CD4-positive, alpha-beta T cell (primary cell): ENCODE measurements at regions not wholly inside any gene's neighbourhood (a gene's known extent, or its start where the extent isn't known, plus 50 kb on each side); places are given as distances from the start of the nearest gene placed in this dataset.

Source experiments
- ATAC-seq: fragments of 200-7000 bp; cut with Tn5 transposase; one replicate; pipeline ENCODE4 v1.10.0; 2022; ENCODE audit warnings: mild to moderate bottlenecking; ENCODE audit not compliant: poor library complexity
- CTCF ChIA-PET: fragments of 350-600 bp; sonication (Branson Sonifier 250); formaldehyde crosslinking; loops from one replicate; lab custom pipeline; 2021; ENCODE audit warnings: antibody characterized with exemption, inconsistent platforms; lab: Charles Lee
- POLR2A ChIA-PET: fragments of 350-600 bp; sonication (Branson Sonifier 250); formaldehyde crosslinking; loops from one replicate; lab custom pipeline; 2021; ENCODE audit warnings: antibody characterized with exemption, inconsistent platforms; lab: Charles Lee
- DNase-seq, 14 experiments: peaks; one replicate each; pipeline ENCODE4 v3.0.0-alpha.2; 2013 to 2020; ENCODE audit warnings: mixed read lengths in 2 of 14
- H3K27ac ChIP-seq, 2 donors: one replicate each; pipeline versions ENCODE4 v1.5.1 to v1.7.0; 2013; ENCODE audit warnings: low read length in 2 of 2, low read depth in 1 of 2, mild to moderate bottlenecking in 1 of 2
- H3K27me3 ChIP-seq, 2 experiments: 1 replicate in 1 of 2; 2 replicates in 1 of 2; pipeline versions ENCODE4 v1.6.1 to v1.7.0; 2013; ENCODE audit warnings: low read length in 2 of 2, control low read depth in 1 of 2, mild to moderate bottlenecking in 1 of 2, moderate library complexity in 1 of 2; ENCODE audit not compliant: insufficient read depth in 2 of 2, control insufficient read depth in 1 of 2
- H3K36me3 ChIP-seq: one replicate; pipeline ENCODE4 v1.6.1; 2013; ENCODE audit warnings: low read length, control low read depth; ENCODE audit not compliant: insufficient read depth
- H3K4me1 ChIP-seq: one replicate; pipeline ENCODE4 v1.6.1; 2013; ENCODE audit warnings: low read length, control low read depth; ENCODE audit not compliant: insufficient read depth
- H3K4me3 ChIP-seq: one replicate; pipeline ENCODE4 v1.5.1; 2013; ENCODE audit warnings: mild to moderate bottlenecking, low read length, moderate library complexity
- H3K9me3 ChIP-seq, 2 experiments: 1 replicate in 1 of 2; 2 replicates in 1 of 2; pipeline versions ENCODE4 v1.6.1 to v1.7.0; 2013; ENCODE audit warnings: low read length in 2 of 2, mild to moderate bottlenecking in 2 of 2, control low read depth in 1 of 2, moderate library complexity in 1 of 2; ENCODE audit not compliant: control insufficient read depth in 1 of 2, insufficient read depth in 1 of 2
- H3K27ac Mint-ChIP-seq: one replicate; pipeline ENCODE4 v1.8.0; 2020; ENCODE audit warnings: mixed read lengths
- H3K27me3 Mint-ChIP-seq: one replicate; pipeline ENCODE4 v1.8.0; 2021; ENCODE audit warnings: mixed read lengths
- H3K36me3 Mint-ChIP-seq: one replicate; pipeline ENCODE4 v1.8.0; 2021; ENCODE audit warnings: low read depth, mixed read lengths
- H3K4me1 Mint-ChIP-seq: one replicate; pipeline ENCODE4 v1.8.0; 2021; ENCODE audit warnings: low read depth, mixed read lengths
- H3K4me3 Mint-ChIP-seq: one replicate; pipeline ENCODE4 v1.8.0; 2020; ENCODE audit warnings: mild to moderate bottlenecking, mixed read lengths
- H3K9me3 Mint-ChIP-seq: one replicate; pipeline ENCODE4 v1.8.0; 2020; ENCODE audit warnings: mixed read lengths
- intact Hi-C, 2 experiments: fragments of 100-400 bp; cut with DNase I in 1 of 2; cut with micrococcal nuclease in 1 of 2; formaldehyde crosslinking; loops; one replicate each; pipeline versions ENCODE4 v1.15.1 to v1.9.0; 2023 to 2025; cut with DNase I, micrococcal nuclease
- TF ChIP-seq, protein P1 (sequence below): fragments of 200-600 bp; IDR thresholded peaks from one replicate; pipeline ENCODE4 v1.8.0; 2022; ENCODE audit warnings: antibody characterized with exemption, mild to moderate bottlenecking

DNA sequence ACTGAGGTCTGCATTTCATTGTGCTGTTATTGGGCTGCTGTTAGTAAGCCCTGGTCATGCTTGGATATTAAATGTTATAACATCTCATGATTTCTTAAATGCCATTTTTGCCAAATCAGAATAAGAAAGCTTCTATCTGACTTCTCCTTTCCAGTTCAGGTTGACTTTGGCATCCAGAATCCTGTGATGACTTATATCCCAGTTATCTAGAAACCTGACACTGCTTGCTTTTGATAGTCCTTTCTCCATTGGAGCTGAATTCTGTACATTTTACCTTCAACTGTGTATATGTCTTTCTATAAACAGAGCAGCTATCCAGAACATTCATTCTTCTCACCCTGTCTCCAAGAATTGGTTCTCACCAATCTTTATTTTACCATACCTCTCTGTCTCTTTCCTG is 257.7 kb upstream of the GNPDA2 start:
- no peaks in the 10 kb centered on the region for H3K36me3 Mint-ChIP-seq
- no peak overlapping the region for H3K4me3 ChIP-seq

DNA sequence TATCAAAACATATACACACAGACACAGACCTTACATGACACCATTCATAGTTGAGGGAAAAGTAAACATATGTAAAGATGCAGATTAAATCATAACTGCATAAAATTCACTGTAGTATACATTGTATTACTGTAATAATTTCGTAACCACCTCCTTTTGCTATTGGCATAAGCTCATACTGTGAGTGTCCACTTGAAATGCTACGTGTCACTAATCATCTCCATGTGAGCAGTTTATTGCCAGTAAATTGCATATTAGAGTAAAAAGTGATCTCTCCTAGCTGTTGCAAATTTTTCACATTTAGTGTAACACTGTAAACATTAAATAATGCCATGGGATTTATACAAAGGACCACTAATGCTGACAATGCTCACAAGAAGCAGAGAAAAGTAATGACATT is 256.7 kb upstream of the GNPDA2 start:
- H3K27ac Mint-ChIP-seq: no peak overlapping the region
- TF ChIP-seq, protein P1, sequence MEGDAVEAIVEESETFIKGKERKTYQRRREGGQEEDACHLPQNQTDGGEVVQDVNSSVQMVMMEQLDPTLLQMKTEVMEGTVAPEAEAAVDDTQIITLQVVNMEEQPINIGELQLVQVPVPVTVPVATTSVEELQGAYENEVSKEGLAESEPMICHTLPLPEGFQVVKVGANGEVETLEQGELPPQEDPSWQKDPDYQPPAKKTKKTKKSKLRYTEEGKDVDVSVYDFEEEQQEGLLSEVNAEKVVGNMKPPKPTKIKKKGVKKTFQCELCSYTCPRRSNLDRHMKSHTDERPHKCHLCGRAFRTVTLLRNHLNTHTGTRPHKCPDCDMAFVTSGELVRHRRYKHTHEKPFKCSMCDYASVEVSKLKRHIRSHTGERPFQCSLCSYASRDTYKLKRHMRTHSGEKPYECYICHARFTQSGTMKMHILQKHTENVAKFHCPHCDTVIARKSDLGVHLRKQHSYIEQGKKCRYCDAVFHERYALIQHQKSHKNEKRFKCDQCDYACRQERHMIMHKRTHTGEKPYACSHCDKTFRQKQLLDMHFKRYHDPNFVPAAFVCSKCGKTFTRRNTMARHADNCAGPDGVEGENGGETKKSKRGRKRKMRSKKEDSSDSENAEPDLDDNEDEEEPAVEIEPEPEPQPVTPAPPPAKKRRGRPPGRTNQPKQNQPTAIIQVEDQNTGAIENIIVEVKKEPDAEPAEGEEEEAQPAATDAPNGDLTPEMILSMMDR: no peak
- Histone ChIP-seq H3K27me3 (no peaks in the 10 kb centered on the region), H3K36me3 (no peaks in the 10 kb centered on the region), H3K4me1 (no peaks in the 10 kb centered on the region), H3K27ac (no peak overlapping the region), H3K9me3 (no peaks in the 10 kb centered on the region), H3K4me3 (no peak overlapping the region)
- H3K4me3 Mint-ChIP-seq: no peak overlapping the region
- DNase-seq: no peak
- no peak for ATAC-seq
- H3K9me3 Mint-ChIP-seq: peaks cover 6% of the 10 kb centered on the region
- intact Hi-C loops: no loop called here
- no peaks in the 10 kb centered on the region for H3K27me3 Mint-ChIP-seq
- no peaks in the 10 kb centered on the region for H3K4me1 Mint-ChIP-seq
- no peaks in the 10 kb centered on the region for H3K36me3 Mint-ChIP-seq
- ChIA-PET POLR2A (no interaction called here), CTCF (no interaction called here)

More for the DNA sequence above, 257.7 kb upstream of the GNPDA2 start:
- H3K27ac ChIP-seq: no peak overlapping the region
- POLR2A ChIA-PET: no interaction called here
- intact Hi-C loops: no loop called here
- no peak overlapping the region for H3K4me3 Mint-ChIP-seq
- H3K27ac Mint-ChIP-seq: no peak overlapping the region
- H3K36me3 ChIP-seq: no peaks in the 10 kb centered on the region
- TF ChIP-seq, protein P1: no peak
- no peaks in the 10 kb centered on the region for H3K27me3 Mint-ChIP-seq
- CTCF ChIA-PET: no interaction called here
- DNase-seq: no peak
- ATAC-seq: no peak
- no peaks in the 10 kb centered on the region for H3K27me3 ChIP-seq
- H3K9me3 Mint-ChIP-seq: peaks cover 6% of the 10 kb centered on the region
- no peaks in the 10 kb centered on the region for H3K4me1 Mint-ChIP-seq
- no peaks in the 10 kb centered on the region for H3K4me1 ChIP-seq
- no peaks in the 10 kb centered on the region for H3K9me3 ChIP-seq

DNA sequence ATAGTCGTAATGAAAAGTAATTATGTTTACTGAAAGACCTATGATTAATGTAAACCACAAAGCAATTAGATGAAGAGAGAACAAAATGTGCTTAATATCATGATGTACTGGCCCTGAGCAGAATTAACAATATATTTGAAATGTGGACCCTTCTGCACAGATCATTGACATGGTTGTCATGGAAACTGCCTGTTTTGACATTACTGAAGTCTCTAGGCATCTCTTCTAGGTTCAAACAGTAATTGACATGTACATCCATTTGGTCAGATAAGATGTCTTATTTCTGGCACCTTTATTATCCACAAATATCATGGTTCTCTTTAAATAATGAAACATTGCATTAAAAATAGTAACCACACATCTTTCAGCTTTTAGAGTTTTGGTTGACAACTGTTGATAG is 251.7 kb upstream of the GNPDA2 start:
- Histone ChIP-seq H3K27me3 (no peaks in the 10 kb centered on the region), H3K27ac (no peak overlapping the region), H3K4me3 (no peak overlapping the region), H3K36me3 (no peaks in the 10 kb centered on the region), H3K9me3 (no peaks in the 10 kb centered on the region), H3K4me1 (no peaks in the 10 kb centered on the region)
- Mint-ChIP-seq H3K27me3 (no peaks in the 10 kb centered on the region), H3K36me3 (no peaks in the 10 kb centered on the region), H3K27ac (no peak overlapping the region), H3K4me3 (no peak overlapping the region), H3K4me1 (no peaks in the 10 kb centered on the region), H3K9me3 (peaks cover 8% of the 10 kb centered on the region)
- DNase-seq (no peak), ATAC-seq (no peak)
- ChIA-PET POLR2A (no interaction called here), CTCF (no interaction called here)
- TF ChIP-seq, protein P1: no peak
- intact Hi-C loops: no loop called here
